Nephron progenitor cell (in vitro differentiated cells): ENCODE measurements at regions not wholly inside any gene's neighbourhood (a gene's known extent, or its start where the extent isn't known, plus 50 kb on each side); places are given as distances from the start of the nearest gene placed in this dataset.

Experiments
- DNase-seq: peaks from one replicate; pipeline ENCODE4 v3.0.0; 2021
- H3K27ac Mint-ChIP-seq: 2 replicates; pipeline ENCODE4 v1.8.0; 2021; ENCODE audit warnings: mild to moderate bottlenecking, moderate library complexity, mixed read lengths
- H3K27me3 Mint-ChIP-seq: 2 replicates; pipeline ENCODE4 v1.8.0; 2021; ENCODE audit warnings: mild to moderate bottlenecking, low read depth, mixed read lengths; ENCODE audit not compliant: poor library complexity
- H3K36me3 Mint-ChIP-seq: 2 replicates; pipeline ENCODE4 v1.8.0; 2021; ENCODE audit warnings: low read depth, mixed read lengths
- H3K4me1 Mint-ChIP-seq: 2 replicates; pipeline ENCODE4 v1.8.0; 2021; ENCODE audit warnings: mixed read lengths
- H3K4me3 Mint-ChIP-seq: 2 replicates; pipeline ENCODE4 v1.8.0; 2021; ENCODE audit warnings: mild to moderate bottlenecking, moderate library complexity, mixed read lengths
- H3K9me3 Mint-ChIP-seq: 2 replicates; pipeline ENCODE4 v1.8.0; 2021; ENCODE audit warnings: mild to moderate bottlenecking, moderate library complexity, mixed read lengths
- TF ChIP-seq, protein P1 (sequence below): fragments of 200-600 bp; sonication (generic); IDR thresholded peaks from 2 replicates; pipeline ENCODE4 v1.5.0; 2021; ENCODE audit warnings: antibody characterized with exemption

DNA sequence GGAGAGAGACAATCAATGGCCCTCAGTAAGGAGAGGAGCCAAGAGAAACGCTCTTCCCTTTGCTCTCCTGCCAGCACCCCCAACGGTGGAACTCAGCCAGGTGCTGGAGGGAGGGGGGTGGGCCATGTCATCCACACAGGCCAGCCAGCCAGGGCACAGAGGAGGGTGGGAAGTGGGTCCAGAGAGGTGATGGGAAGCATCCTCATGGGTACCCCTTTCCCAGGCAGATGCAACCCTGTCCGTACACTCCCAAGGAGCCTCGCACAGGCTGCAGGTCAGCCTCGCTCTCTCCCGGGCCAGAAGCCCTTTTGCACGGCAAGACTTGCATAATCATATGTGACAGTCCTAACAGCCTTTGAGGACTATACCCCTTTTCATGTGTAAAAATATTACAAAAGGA lies 142.0 kb upstream of the NAMPT start:
- Mint-ChIP-seq H3K4me3 (no peak overlapping the region), H3K9me3 (no peaks in the 10 kb centered on the region), H3K36me3 (no peaks in the 10 kb centered on the region), H3K27me3 (no peaks in the 10 kb centered on the region), H3K27ac (no peak overlapping the region), H3K4me1 (peaks cover 10% of the 10 kb centered on the region)
- no peak for DNase-seq
- TF ChIP-seq, protein P1, sequence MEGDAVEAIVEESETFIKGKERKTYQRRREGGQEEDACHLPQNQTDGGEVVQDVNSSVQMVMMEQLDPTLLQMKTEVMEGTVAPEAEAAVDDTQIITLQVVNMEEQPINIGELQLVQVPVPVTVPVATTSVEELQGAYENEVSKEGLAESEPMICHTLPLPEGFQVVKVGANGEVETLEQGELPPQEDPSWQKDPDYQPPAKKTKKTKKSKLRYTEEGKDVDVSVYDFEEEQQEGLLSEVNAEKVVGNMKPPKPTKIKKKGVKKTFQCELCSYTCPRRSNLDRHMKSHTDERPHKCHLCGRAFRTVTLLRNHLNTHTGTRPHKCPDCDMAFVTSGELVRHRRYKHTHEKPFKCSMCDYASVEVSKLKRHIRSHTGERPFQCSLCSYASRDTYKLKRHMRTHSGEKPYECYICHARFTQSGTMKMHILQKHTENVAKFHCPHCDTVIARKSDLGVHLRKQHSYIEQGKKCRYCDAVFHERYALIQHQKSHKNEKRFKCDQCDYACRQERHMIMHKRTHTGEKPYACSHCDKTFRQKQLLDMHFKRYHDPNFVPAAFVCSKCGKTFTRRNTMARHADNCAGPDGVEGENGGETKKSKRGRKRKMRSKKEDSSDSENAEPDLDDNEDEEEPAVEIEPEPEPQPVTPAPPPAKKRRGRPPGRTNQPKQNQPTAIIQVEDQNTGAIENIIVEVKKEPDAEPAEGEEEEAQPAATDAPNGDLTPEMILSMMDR: no peak

- Mint-ChIP-seq H3K9me3 (no peaks in the 10 kb centered on the region), H3K27ac (no peak overlapping the region), H3K4me1 (peaks cover 10% of the 10 kb centered on the region), H3K27me3 (no peaks in the 10 kb centered on the region), H3K36me3 (no peaks in the 10 kb centered on the region), H3K4me3 (no peak overlapping the region)
- DNase-seq: no peak
- TF ChIP-seq, protein P1: no peak
Observed at GRCh38 chr7:106425017-106425719, 140.4 kb upstream of the NAMPT start.

DNA sequence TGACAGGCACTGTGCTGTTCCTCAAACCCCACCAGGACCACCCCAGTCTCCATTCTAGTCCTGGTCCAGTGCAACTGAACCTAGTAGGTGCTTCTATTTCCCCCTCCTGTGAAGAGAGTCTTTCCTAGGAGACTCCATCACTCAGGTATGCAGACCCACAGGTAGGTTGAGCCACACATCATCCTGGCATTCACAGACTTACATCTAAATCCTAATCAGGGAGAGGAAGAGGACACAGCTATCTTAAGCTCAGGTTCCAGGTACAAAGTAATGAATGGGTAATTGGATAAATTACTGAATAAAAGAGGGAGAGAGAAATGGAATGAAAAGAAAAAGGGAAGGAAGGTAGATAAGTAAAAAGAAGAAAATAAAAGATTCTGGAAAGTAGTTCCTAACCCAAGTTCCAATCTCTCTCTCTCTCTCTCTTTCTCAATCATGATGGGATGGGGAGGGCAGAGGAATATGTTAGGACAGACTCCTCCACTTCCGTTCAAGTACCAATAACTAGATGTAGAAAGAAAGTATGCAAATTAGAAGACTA lies 139.8 kb upstream of the NAMPT start:
- TF ChIP-seq, protein P1: no peak
- Mint-ChIP-seq H3K4me3 (no peak overlapping the region), H3K27me3 (no peaks in the 10 kb centered on the region), H3K27ac (no peak overlapping the region), H3K4me1 (peaks cover 10% of the 10 kb centered on the region), H3K36me3 (no peaks in the 10 kb centered on the region), H3K9me3 (no peaks in the 10 kb centered on the region)
- no peak for DNase-seq

DNA sequence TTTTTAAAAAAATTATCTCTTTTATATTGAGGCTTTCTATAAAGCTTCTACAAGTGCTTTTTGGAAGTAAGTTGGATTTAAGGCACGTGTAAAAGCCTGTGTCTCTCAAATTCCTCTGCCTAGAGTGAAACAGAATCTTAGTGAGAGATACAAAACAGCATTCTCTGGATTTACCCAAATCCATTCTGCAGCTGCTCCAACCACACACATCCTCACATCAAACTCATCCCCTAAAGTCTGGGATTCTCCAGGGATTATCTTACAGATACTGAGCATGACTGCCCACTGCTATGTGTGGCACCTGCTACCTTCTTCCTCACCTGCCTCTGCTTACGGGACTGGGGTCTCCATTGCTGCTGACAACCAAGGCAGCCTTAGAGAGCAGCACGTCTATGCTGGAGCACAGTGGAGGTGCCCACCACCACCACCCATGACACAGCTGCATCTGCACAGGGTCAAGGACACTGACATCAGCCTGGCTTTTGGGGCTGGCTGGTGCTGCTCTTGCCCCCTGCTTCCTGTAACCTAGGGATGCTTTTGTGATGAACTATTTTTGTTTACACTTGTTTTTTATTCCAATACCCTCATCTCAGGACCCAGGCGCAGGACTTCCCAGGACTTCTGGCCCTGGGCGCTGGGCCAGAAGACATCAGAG lies 139.2 kb upstream of the NAMPT start:
- DNase-seq: no peak
- Mint-ChIP-seq H3K4me3 (no peak overlapping the region), H3K9me3 (no peaks in the 10 kb centered on the region), H3K4me1 (peaks cover 10% of the 10 kb centered on the region), H3K36me3 (no peaks in the 10 kb centered on the region), H3K27me3 (peaks cover 5% of the 10 kb centered on the region), H3K27ac (no peak overlapping the region)
- TF ChIP-seq, protein P1: no peak

GRCh38 chr7:106423111-106423510 lies 138.3 kb upstream of the NAMPT start:
- Mint-ChIP-seq H3K4me1 (peaks cover 10% of the 10 kb centered on the region), H3K4me3 (no peak overlapping the region), H3K9me3 (no peaks in the 10 kb centered on the region), H3K27ac (no peak overlapping the region), H3K36me3 (no peaks in the 10 kb centered on the region), H3K27me3 (peaks cover 5% of the 10 kb centered on the region)
- no peak for DNase-seq
- TF ChIP-seq, protein P1: no peak
